Uterus (tissue), 2 donors: ENCODE measurements at regions not wholly inside any gene's neighbourhood (a gene's known extent, or its start where the extent isn't known, plus 50 kb on each side); places are given as distances from the start of the nearest gene placed in this dataset.

Experiments used
- CTCF ChIP-seq, 4 experiments: fragments of 200-600 bp in 2 of 4; fragments of 450-650 bp in 2 of 4; sonication (generic) in 2 of 4; IDR thresholded peaks; one replicate each; pipeline ENCODE4 v1.5.1; 2016 to 2019; ENCODE audit warnings: antibody characterized with exemption in 4 of 4, mild to moderate bottlenecking in 2 of 4, moderate library complexity in 1 of 4
- POLR2A ChIP-seq, 2 donors: fragments of 450-650 bp; IDR thresholded peaks; one replicate each; pipeline ENCODE4 v1.6.1; 2016; ENCODE audit warnings: antibody characterized with exemption in 2 of 2, mild to moderate bottlenecking in 1 of 2, moderate library complexity in 1 of 2

- no peak for TF ChIP-seq CTCF (IDR thresholded peaks at IDR 0.05)
- TF ChIP-seq POLR2A (IDR thresholded peaks at IDR 0.05): no peak
Observed at GRCh38 chr3:14352002-14352627, 50.3 kb upstream of the SLC6A6 start.
